Transverse colon (tissue), 4 donors: ENCODE measurements at regions not wholly inside any gene's neighbourhood (a gene's known extent, or its start where the extent isn't known, plus 50 kb on each side); places are given as distances from the start of the nearest gene placed in this dataset.

Experiments
- DNase-seq: peaks from one replicate; pipeline ENCODE4 v3.0.0-alpha.2; 2019
- H3K27ac ChIP-seq, 4 donors: fragments of 200-600 bp; sonication (generic); 2 replicates each; pipeline ENCODE4 v1.5.1; 2016 to 2018; ENCODE audit warnings: inconsistent platforms in 4 of 4
- H3K27me3 ChIP-seq: fragments of 200-600 bp; sonication (generic); 2 replicates; pipeline ENCODE4 v1.5.1; 2017; ENCODE audit warnings: inconsistent platforms
- H3K36me3 ChIP-seq, 4 donors: fragments of 200-600 bp; sonication (generic); 2 replicates each; pipeline ENCODE4 v1.5.1; 2017 to 2019; ENCODE audit warnings: inconsistent platforms in 4 of 4
- H3K4me1 ChIP-seq, 4 donors: fragments of 200-600 bp; sonication (generic); 2 replicates each; pipeline ENCODE4 v1.5.1; 2017 to 2020; ENCODE audit warnings: inconsistent platforms in 4 of 4
- H3K4me3 ChIP-seq, 4 donors: fragments of 200-600 bp; sonication (generic); 1 replicate in 1 of 4; 2 replicates in 3 of 4; pipeline versions ENCODE4 v1.5.1 to v1.6.1; 2017 to 2019; ENCODE audit warnings: inconsistent platforms in 4 of 4
- H3K9me3 ChIP-seq, 2 donors: fragments of 200-600 bp; sonication (generic); 2 replicates each; pipeline ENCODE4 v1.5.1; 2017 to 2019; ENCODE audit warnings: inconsistent platforms in 2 of 2
- CTCF ChIP-seq, 5 experiments: fragments of 200-600 bp in 3 of 5; fragments of 450-650 bp in 2 of 5; sonication (generic) in 3 of 5; IDR thresholded peaks; 1 replicate in 2 of 5; 2 replicates in 3 of 5; pipeline ENCODE4 v1.5.1; 2016 to 2017; ENCODE audit warnings: antibody characterized with exemption in 5 of 5, inconsistent platforms in 3 of 5, mild to moderate bottlenecking in 2 of 5, moderate library complexity in 1 of 5
- EP300 ChIP-seq: sonication (generic); formaldehyde crosslinking; IDR thresholded peaks from one replicate; pipeline ENCODE4 v1.6.1; 2017; ENCODE audit warnings: antibody characterized with exemption, low read depth
- POLR2A ChIP-seq: fragments of 450-650 bp; IDR thresholded peaks from one replicate; pipeline ENCODE4 v1.6.1; 2016; ENCODE audit warnings: antibody characterized with exemption, mild to moderate bottlenecking, moderate library complexity
- POLR2AphosphoS5 ChIP-seq, 3 donors: sonication (generic); formaldehyde crosslinking; IDR thresholded peaks; one replicate each; pipeline ENCODE4 v1.6.1; 2016; ENCODE audit warnings: antibody characterized with exemption in 3 of 3
- WGBS, 2 donors: methylation state at CpG; one replicate each; pipeline ENCODE4 v1.1.5; 2018; ENCODE audit warnings: low coverage in 1 of 2; 5-methylcytosine and 5-hydroxymethylcytosine counted together
- in situ Hi-C, 4 donors: fragments of 200-750 bp; cut with MboI; loops; one replicate each; pipeline versions ENCODE4 v1.15.0 to v1.15.1; 2017; ENCODE audit warnings: low sequenced_read_pairs in 3 of 4, low pct_ligation_motif_present in 1 of 4, low pct_unique_long_range_greater_than_20kb in 1 of 4
- intact Hi-C: fragments of 100-400 bp; cut with DNase I; formaldehyde crosslinking; loops from one replicate; pipeline ENCODE4 v1.15.1; 2023; ENCODE audit warnings: low total_unique reads

GRCh38 chr6:8556370-8557013 lies 121.1 kb upstream of the SLC35B3 start:
- Histone ChIP-seq H3K4me1 (peaks cover 0 to 9% (median 3%) of the 10 kb centered on the region in 4 donors), H3K36me3 (no peaks in the 10 kb centered on the region), H3K4me3 (no peak overlapping the region), H3K27me3 (no peaks in the 10 kb centered on the region), H3K27ac (no peak overlapping the region), H3K9me3 (no peaks in the 10 kb centered on the region)
- in situ Hi-C loops (no loop called here), intact Hi-C loops (no loop called here)
- DNase-seq: no peak
- no peak for TF ChIP-seq POLR2AphosphoS5 (IDR thresholded peaks at IDR 0.05)
- TF ChIP-seq EP300: no peak
- no peak for TF ChIP-seq CTCF (IDR thresholded peaks at IDR 0.05)
- TF ChIP-seq POLR2A: no peak
- 33 to 57% methylated on average over 1 of the region's 1 CpG for WGBS, 2 donors

- no peak for TF ChIP-seq POLR2AphosphoS5 (IDR thresholded peaks at IDR 0.05)
- TF ChIP-seq EP300: no peak
- no peak for TF ChIP-seq CTCF (IDR thresholded peaks at IDR 0.05)
- TF ChIP-seq POLR2A: no peak
- no peaks in the 10 kb centered on the region for H3K27me3 ChIP-seq
- intact Hi-C loops (no loop called here), in situ Hi-C loops (no loop called here)
- WGBS, 2 donors: 79 to 85% methylated on average over 2 of the region's 2 CpGs
- H3K36me3 ChIP-seq: no peaks in the 10 kb centered on the region
- peaks cover 0 to 9% (median 3%) of the 10 kb centered on the region in 4 donors for H3K4me1 ChIP-seq
- no peaks in the 10 kb centered on the region for H3K9me3 ChIP-seq
- no peak overlapping the region for H3K4me3 ChIP-seq
- H3K27ac ChIP-seq: no peak overlapping the region
- DNase-seq: no peak
Observed at GRCh38 chr6:8551993-8552392, 116.6 kb upstream of the SLC35B3 start.

GRCh38 chr6:8551386-8551785 lies 116.0 kb upstream of the SLC35B3 start:
- no peak overlapping the region for H3K4me3 ChIP-seq
- DNase-seq: no peak
- WGBS, 2 donors: 88 to 93% methylated on average over 1 to 2 of the region's 2 CpGs
- no peaks in the 10 kb centered on the region for H3K27me3 ChIP-seq
- no peaks in the 10 kb centered on the region for H3K9me3 ChIP-seq
- TF ChIP-seq CTCF (IDR thresholded peaks at IDR 0.05) (no peak), POLR2A (no peak), EP300 (no peak), POLR2AphosphoS5 (IDR thresholded peaks at IDR 0.05) (no peak)
- H3K27ac ChIP-seq: no peak overlapping the region
- H3K36me3 ChIP-seq: no peaks in the 10 kb centered on the region
- in situ Hi-C loops: no loop called here
- intact Hi-C loops: no loop called here
- peaks cover 0 to 3% (median 1%) of the 10 kb centered on the region in 4 donors for H3K4me1 ChIP-seq

GRCh38 chr6:8549074-8549790 lies 113.9 kb upstream of the SLC35B3 start:
- in situ Hi-C loops (no loop called here), intact Hi-C loops (no loop called here)
- no peak for DNase-seq
- H3K9me3 ChIP-seq: no peaks in the 10 kb centered on the region
- no peaks in the 10 kb centered on the region for H3K36me3 ChIP-seq
- no peaks in the 10 kb centered on the region for H3K4me1 ChIP-seq
- TF ChIP-seq POLR2A (no peak), POLR2AphosphoS5 (IDR thresholded peaks at IDR 0.05) (no peak), CTCF (IDR thresholded peaks at IDR 0.05) (no peak), EP300 (no peak)
- no peak overlapping the region for H3K27ac ChIP-seq
- WGBS, 2 donors: 58 to 66% methylated on average over 6 of the region's 6 CpGs
- no peak overlapping the region for H3K4me3 ChIP-seq
- H3K27me3 ChIP-seq: no peaks in the 10 kb centered on the region
